CD4-positive, alpha-beta T cell (primary cell): ENCODE measurements at regions not wholly inside any gene's neighbourhood (a gene's known extent, or its start where the extent isn't known, plus 50 kb on each side); places are given as distances from the start of the nearest gene placed in this dataset.

Experiments used
- ATAC-seq: fragments of 200-7000 bp; cut with Tn5 transposase; one replicate; pipeline ENCODE4 v1.10.0; 2022; ENCODE audit warnings: mild to moderate bottlenecking; ENCODE audit not compliant: poor library complexity
- CTCF ChIA-PET: fragments of 350-600 bp; sonication (Branson Sonifier 250); formaldehyde crosslinking; loops from one replicate; lab custom pipeline; 2021; ENCODE audit warnings: antibody characterized with exemption, inconsistent platforms; lab: Charles Lee
- POLR2A ChIA-PET: fragments of 350-600 bp; sonication (Branson Sonifier 250); formaldehyde crosslinking; loops from one replicate; lab custom pipeline; 2021; ENCODE audit warnings: antibody characterized with exemption, inconsistent platforms; lab: Charles Lee
- DNase-seq, 14 experiments: peaks; one replicate each; pipeline ENCODE4 v3.0.0-alpha.2; 2013 to 2020; ENCODE audit warnings: mixed read lengths in 2 of 14
- H3K27ac ChIP-seq, 2 donors: one replicate each; pipeline versions ENCODE4 v1.5.1 to v1.7.0; 2013; ENCODE audit warnings: low read length in 2 of 2, low read depth in 1 of 2, mild to moderate bottlenecking in 1 of 2
- H3K27me3 ChIP-seq, 2 experiments: 1 replicate in 1 of 2; 2 replicates in 1 of 2; pipeline versions ENCODE4 v1.6.1 to v1.7.0; 2013; ENCODE audit warnings: low read length in 2 of 2, control low read depth in 1 of 2, mild to moderate bottlenecking in 1 of 2, moderate library complexity in 1 of 2; ENCODE audit not compliant: insufficient read depth in 2 of 2, control insufficient read depth in 1 of 2
- H3K36me3 ChIP-seq: one replicate; pipeline ENCODE4 v1.6.1; 2013; ENCODE audit warnings: low read length, control low read depth; ENCODE audit not compliant: insufficient read depth
- H3K4me1 ChIP-seq: one replicate; pipeline ENCODE4 v1.6.1; 2013; ENCODE audit warnings: low read length, control low read depth; ENCODE audit not compliant: insufficient read depth
- H3K4me3 ChIP-seq: one replicate; pipeline ENCODE4 v1.5.1; 2013; ENCODE audit warnings: mild to moderate bottlenecking, low read length, moderate library complexity
- H3K9me3 ChIP-seq, 2 experiments: 1 replicate in 1 of 2; 2 replicates in 1 of 2; pipeline versions ENCODE4 v1.6.1 to v1.7.0; 2013; ENCODE audit warnings: low read length in 2 of 2, mild to moderate bottlenecking in 2 of 2, control low read depth in 1 of 2, moderate library complexity in 1 of 2; ENCODE audit not compliant: control insufficient read depth in 1 of 2, insufficient read depth in 1 of 2
- H3K27ac Mint-ChIP-seq: one replicate; pipeline ENCODE4 v1.8.0; 2020; ENCODE audit warnings: mixed read lengths
- H3K27me3 Mint-ChIP-seq: one replicate; pipeline ENCODE4 v1.8.0; 2021; ENCODE audit warnings: mixed read lengths
- H3K36me3 Mint-ChIP-seq: one replicate; pipeline ENCODE4 v1.8.0; 2021; ENCODE audit warnings: low read depth, mixed read lengths
- H3K4me1 Mint-ChIP-seq: one replicate; pipeline ENCODE4 v1.8.0; 2021; ENCODE audit warnings: low read depth, mixed read lengths
- H3K4me3 Mint-ChIP-seq: one replicate; pipeline ENCODE4 v1.8.0; 2020; ENCODE audit warnings: mild to moderate bottlenecking, mixed read lengths
- H3K9me3 Mint-ChIP-seq: one replicate; pipeline ENCODE4 v1.8.0; 2020; ENCODE audit warnings: mixed read lengths
- CTCF ChIP-seq: fragments of 200-600 bp; IDR thresholded peaks from one replicate; pipeline ENCODE4 v1.8.0; 2022; ENCODE audit warnings: antibody characterized with exemption, mild to moderate bottlenecking
- intact Hi-C, 2 experiments: fragments of 100-400 bp; cut with DNase I in 1 of 2; cut with micrococcal nuclease in 1 of 2; formaldehyde crosslinking; loops; one replicate each; pipeline versions ENCODE4 v1.15.1 to v1.9.0; 2023 to 2025; cut with DNase I, micrococcal nuclease

GRCh38 chr18:73381016-73381698 lies 513.4 kb upstream of the NETO1 start:
- Mint-ChIP-seq H3K27me3 (no peaks in the 10 kb centered on the region), H3K36me3 (no peaks in the 10 kb centered on the region), H3K9me3 (peaks cover 7% of the 10 kb centered on the region), H3K27ac (no peak overlapping the region), H3K4me3 (no peak overlapping the region), H3K4me1 (no peaks in the 10 kb centered on the region)
- no peak overlapping the region for H3K4me3 ChIP-seq
- POLR2A ChIA-PET: no interaction called here
- DNase-seq (no peak), ATAC-seq (no peak)
- no peak for TF ChIP-seq CTCF
- CTCF ChIA-PET: no interaction called here
- intact Hi-C loops: no loop called here
- no peaks in the 10 kb centered on the region for H3K27me3 ChIP-seq
- no peaks in the 10 kb centered on the region for H3K36me3 ChIP-seq
- H3K9me3 ChIP-seq: no peaks in the 10 kb centered on the region
- no peaks in the 10 kb centered on the region for H3K4me1 ChIP-seq
- H3K27ac ChIP-seq: no peak overlapping the region

- Histone ChIP-seq H3K4me3 (no peak overlapping the region), H3K27me3 (no peaks in the 10 kb centered on the region), H3K27ac (no peak overlapping the region), H3K9me3 (peaks cover 5 to 8% of the 10 kb centered on the region in 2 experiments), H3K36me3 (no peaks in the 10 kb centered on the region), H3K4me1 (no peaks in the 10 kb centered on the region)
- H3K36me3 Mint-ChIP-seq: no peaks in the 10 kb centered on the region
- no peaks in the 10 kb centered on the region for H3K4me1 Mint-ChIP-seq
- POLR2A ChIA-PET: no interaction called here
- no peaks in the 10 kb centered on the region for H3K27me3 Mint-ChIP-seq
- ATAC-seq (no peak), DNase-seq (no peak)
- CTCF ChIA-PET: no interaction called here
- no peak overlapping the region for H3K27ac Mint-ChIP-seq
- intact Hi-C loops: no loop called here
- H3K4me3 Mint-ChIP-seq: no peak overlapping the region
- no peak for TF ChIP-seq CTCF
- peaks cover 12% of the 10 kb centered on the region for H3K9me3 Mint-ChIP-seq
Measured at GRCh38 chr18:73366713-73367112, 498.9 kb upstream of the NETO1 start.

GRCh38 chr18:73365018-73365417 lies 497.2 kb upstream of the NETO1 start:
- no peak for TF ChIP-seq CTCF
- H3K4me3 Mint-ChIP-seq: no peak overlapping the region
- POLR2A ChIA-PET: no interaction called here
- H3K4me3 ChIP-seq: no peak overlapping the region
- H3K27me3 Mint-ChIP-seq: no peaks in the 10 kb centered on the region
- H3K4me1 ChIP-seq: no peaks in the 10 kb centered on the region
- H3K9me3 ChIP-seq: peaks cover 0 to 5% of the 10 kb centered on the region in 2 experiments
- H3K36me3 ChIP-seq: no peaks in the 10 kb centered on the region
- no peak for ATAC-seq
- no peaks in the 10 kb centered on the region for H3K4me1 Mint-ChIP-seq
- H3K27ac Mint-ChIP-seq: no peak overlapping the region
- intact Hi-C loops: no loop called here
- no peaks in the 10 kb centered on the region for H3K36me3 Mint-ChIP-seq
- CTCF ChIA-PET: no interaction called here
- no peaks in the 10 kb centered on the region for H3K27me3 ChIP-seq
- no peak for DNase-seq
- no peak overlapping the region for H3K27ac ChIP-seq
- H3K9me3 Mint-ChIP-seq: peaks cover 7% of the 10 kb centered on the region
